Endothelial cell (in vitro differentiated cells): ENCODE measurements at regions not wholly inside any gene's neighbourhood (a gene's known extent, or its start where the extent isn't known, plus 50 kb on each side); places are given as distances from the start of the nearest gene placed in this dataset.
"Not testable (repeated sequence)": the region's sequence is repeated elsewhere in the genome, so short reads cannot be mapped to it uniquely, and the experiment has no call there.

ENCODE experiments used
- DNase-seq: peaks from one replicate; pipeline ENCODE4 v3.0.0; 2021; ENCODE audit warnings: low spot score
- H3K27ac Mint-ChIP-seq: one replicate; pipeline ENCODE4 v1.8.0; 2021; ENCODE audit warnings: mixed read lengths, inconsistent platforms; ENCODE audit not compliant: unreplicated experiment
- H3K27me3 Mint-ChIP-seq: one replicate; pipeline ENCODE4 v1.8.0; 2021; ENCODE audit warnings: mild to moderate bottlenecking, moderate library complexity, mixed read lengths, inconsistent platforms; ENCODE audit not compliant: unreplicated experiment
- H3K36me3 Mint-ChIP-seq: one replicate; pipeline ENCODE4 v1.8.0; 2021; ENCODE audit warnings: mild to moderate bottlenecking, low read depth, mixed read lengths, inconsistent platforms; ENCODE audit not compliant: unreplicated experiment
- H3K4me1 Mint-ChIP-seq: one replicate; pipeline ENCODE4 v1.8.0; 2021; ENCODE audit warnings: mild to moderate bottlenecking, mixed read lengths, inconsistent platforms; ENCODE audit not compliant: unreplicated experiment
- H3K4me3 Mint-ChIP-seq: one replicate; pipeline ENCODE4 v1.8.0; 2021; ENCODE audit warnings: mild to moderate bottlenecking, mixed read lengths, inconsistent platforms; ENCODE audit not compliant: unreplicated experiment
- H3K9me3 Mint-ChIP-seq: one replicate; pipeline ENCODE4 v1.8.0; 2021; ENCODE audit warnings: mixed read lengths, inconsistent platforms; ENCODE audit not compliant: unreplicated experiment
- TF ChIP-seq, protein P1 (sequence below): fragments of 200-600 bp; sonication (generic); IDR thresholded peaks from one replicate; pipeline ENCODE4 v1.5.0; 2021; ENCODE audit warnings: antibody characterized with exemption; ENCODE audit not compliant: unreplicated experiment

DNA sequence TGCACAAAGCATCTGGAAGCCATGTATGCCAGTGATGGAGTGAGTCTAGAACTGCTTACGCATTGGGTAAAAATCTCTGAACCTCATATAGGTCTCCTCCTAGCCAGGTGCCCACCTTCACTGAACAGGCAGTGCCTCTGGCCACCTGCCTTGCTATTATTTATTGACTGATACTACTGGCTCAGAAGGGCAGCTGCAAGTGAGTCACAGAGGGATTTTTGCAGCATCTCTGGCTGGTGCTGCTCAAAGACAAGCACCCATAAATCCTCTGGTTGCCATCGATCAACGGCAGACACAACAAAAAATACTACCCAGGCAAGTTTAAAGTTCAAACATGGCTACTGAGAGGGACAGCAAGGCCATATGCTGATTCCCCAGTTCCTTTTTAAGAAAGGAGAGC, 279.4 kb downstream of the UBE3D start:
- H3K27me3 Mint-ChIP-seq, result no peaks in the 10 kb centered on the region
- H3K4me1 Mint-ChIP-seq, result no peaks in the 10 kb centered on the region
- H3K27ac Mint-ChIP-seq, result no peak overlapping the region
- no peak for DNase-seq
- TF ChIP-seq, protein P1, sequence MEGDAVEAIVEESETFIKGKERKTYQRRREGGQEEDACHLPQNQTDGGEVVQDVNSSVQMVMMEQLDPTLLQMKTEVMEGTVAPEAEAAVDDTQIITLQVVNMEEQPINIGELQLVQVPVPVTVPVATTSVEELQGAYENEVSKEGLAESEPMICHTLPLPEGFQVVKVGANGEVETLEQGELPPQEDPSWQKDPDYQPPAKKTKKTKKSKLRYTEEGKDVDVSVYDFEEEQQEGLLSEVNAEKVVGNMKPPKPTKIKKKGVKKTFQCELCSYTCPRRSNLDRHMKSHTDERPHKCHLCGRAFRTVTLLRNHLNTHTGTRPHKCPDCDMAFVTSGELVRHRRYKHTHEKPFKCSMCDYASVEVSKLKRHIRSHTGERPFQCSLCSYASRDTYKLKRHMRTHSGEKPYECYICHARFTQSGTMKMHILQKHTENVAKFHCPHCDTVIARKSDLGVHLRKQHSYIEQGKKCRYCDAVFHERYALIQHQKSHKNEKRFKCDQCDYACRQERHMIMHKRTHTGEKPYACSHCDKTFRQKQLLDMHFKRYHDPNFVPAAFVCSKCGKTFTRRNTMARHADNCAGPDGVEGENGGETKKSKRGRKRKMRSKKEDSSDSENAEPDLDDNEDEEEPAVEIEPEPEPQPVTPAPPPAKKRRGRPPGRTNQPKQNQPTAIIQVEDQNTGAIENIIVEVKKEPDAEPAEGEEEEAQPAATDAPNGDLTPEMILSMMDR, result no peak
- no peak overlapping the region for H3K4me3 Mint-ChIP-seq
- no peaks in the 10 kb centered on the region for H3K36me3 Mint-ChIP-seq
- no peaks in the 10 kb centered on the region for H3K9me3 Mint-ChIP-seq

DNA sequence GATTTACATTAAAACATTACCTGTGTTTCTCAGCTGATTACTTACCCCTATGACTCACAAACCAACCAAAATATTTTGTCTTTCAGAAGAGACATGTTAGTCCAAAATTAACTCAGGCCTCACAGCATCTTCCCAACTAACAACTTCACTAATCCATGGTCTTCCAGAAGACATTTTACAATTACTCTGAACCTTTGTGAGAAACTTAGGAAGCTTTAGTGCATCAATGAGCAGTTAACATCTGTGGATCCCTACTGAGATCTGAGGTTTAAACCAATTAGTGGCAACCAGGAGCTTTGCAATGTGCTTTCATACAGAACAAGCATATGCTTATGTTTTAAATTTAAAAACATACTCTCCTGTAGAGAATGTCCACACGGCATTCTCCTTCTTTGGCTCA, 269.7 kb downstream of the UBE3D start:
- no peaks in the 10 kb centered on the region for H3K9me3 Mint-ChIP-seq
- TF ChIP-seq, protein P1, result no peak
- no peak for DNase-seq
- no peaks in the 10 kb centered on the region for H3K27me3 Mint-ChIP-seq
- no peaks in the 10 kb centered on the region for H3K4me1 Mint-ChIP-seq
- H3K36me3 Mint-ChIP-seq, result no peaks in the 10 kb centered on the region
- no peak overlapping the region for H3K27ac Mint-ChIP-seq
- H3K4me3 Mint-ChIP-seq, result no peak overlapping the region

DNA sequence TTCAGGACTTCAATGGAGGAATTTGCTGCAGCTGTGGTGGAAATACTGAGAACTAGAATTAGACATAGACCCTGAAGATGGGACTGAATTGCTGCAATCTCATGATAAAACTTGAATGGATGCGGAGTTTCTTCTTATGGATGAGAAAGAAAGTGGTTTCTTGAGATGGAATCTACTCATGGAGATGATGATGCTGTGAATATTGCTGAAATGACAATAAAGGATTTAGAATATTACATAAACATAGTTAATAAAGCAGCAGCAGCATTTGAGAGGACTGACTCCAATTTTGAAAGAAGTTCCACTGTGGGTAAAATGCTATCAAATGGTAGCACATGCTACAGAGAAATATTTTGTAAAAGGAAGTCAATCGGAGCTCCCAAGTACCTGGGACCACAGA, 264.6 kb downstream of the UBE3D start:
- no peaks in the 10 kb centered on the region for H3K27me3 Mint-ChIP-seq
- DNase-seq, result no peak
- H3K36me3 Mint-ChIP-seq, result no peaks in the 10 kb centered on the region
- H3K9me3 Mint-ChIP-seq, result no peaks in the 10 kb centered on the region
- TF ChIP-seq, protein P1, result no peak
- H3K4me3 Mint-ChIP-seq, result no peak overlapping the region
- no peaks in the 10 kb centered on the region for H3K4me1 Mint-ChIP-seq
- no peak overlapping the region for H3K27ac Mint-ChIP-seq

DNA sequence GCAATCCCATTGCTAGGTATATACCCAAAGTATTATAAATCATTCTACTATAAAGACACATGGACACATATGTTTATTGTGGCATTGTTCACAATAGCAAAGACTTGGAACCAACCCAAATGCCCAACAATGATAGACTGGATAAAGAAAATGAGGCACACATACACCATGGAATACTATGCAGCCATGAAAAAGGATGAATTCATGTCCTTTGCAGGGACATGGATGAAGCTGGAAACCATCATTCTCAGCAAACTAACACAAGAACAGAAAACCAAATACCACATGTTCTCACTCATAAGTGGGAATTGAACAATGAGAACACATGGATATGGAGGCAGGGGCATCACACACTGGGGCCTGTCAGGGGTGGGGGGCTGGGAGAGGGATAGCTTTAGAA, 249.4 kb downstream of the UBE3D start:
- not testable (repeated sequence) for H3K27ac Mint-ChIP-seq, H3K36me3 Mint-ChIP-seq, DNase-seq, H3K27me3 Mint-ChIP-seq, H3K4me3 Mint-ChIP-seq, H3K9me3 Mint-ChIP-seq, H3K4me1 Mint-ChIP-seq

DNA sequence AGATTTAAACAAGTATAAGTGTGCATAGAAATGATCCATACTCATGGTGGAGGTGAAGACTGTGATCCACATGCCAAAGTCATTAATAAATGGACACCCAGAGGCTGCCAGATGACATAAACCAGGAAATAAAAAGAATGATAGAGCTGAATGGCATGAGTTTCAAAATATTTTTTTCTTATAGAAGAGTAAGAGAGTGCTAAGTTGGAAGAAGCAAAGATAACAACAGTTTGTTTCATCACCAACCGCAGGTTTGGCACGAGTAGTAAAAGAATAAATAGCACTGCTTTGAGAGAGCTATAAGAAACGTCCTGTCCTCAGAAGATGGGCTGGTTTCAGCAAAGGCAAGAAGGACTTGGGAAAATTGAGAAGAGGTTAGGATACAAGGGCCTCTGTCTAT, 246.9 kb downstream of the UBE3D start:
- Mint-ChIP-seq H3K9me3 (no peaks in the 10 kb centered on the region), H3K4me3 (no peak overlapping the region), H3K4me1 (no peaks in the 10 kb centered on the region), H3K27me3 (no peaks in the 10 kb centered on the region), H3K36me3 (no peaks in the 10 kb centered on the region), H3K27ac (no peak overlapping the region)
- DNase-seq, result no peak
- TF ChIP-seq, protein P1, result no peak

DNA sequence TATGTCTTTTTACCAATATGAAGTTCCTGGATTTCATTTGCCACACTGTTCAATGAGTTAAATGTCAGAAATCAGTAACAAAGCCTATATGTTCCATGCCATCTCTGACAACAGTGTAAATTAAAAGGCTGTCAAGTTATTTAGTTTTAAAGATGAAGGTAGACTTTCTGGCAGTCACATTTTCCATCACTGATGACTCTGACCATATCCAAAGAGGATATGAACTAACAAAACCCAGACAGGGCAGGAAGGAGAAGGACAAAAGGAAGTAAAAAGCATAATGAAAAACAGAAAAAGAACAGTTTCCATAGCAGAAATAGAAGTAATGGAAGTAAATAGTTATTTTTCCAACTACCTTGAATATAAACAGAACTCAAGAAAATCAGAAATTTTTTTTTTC, 242.3 kb downstream of the UBE3D start:
- Mint-ChIP-seq H3K9me3 (no peaks in the 10 kb centered on the region), H3K27ac (no peak overlapping the region), H3K36me3 (no peaks in the 10 kb centered on the region), H3K4me3 (no peak overlapping the region), H3K4me1 (no peaks in the 10 kb centered on the region), H3K27me3 (peaks cover 2% of the 10 kb centered on the region)
- DNase-seq, result no peak
- TF ChIP-seq, protein P1, result no peak
